ENCODE measurements at regions not wholly inside any gene's neighbourhood (a gene's known extent, or its start where the extent isn't known, plus 50 kb on each side); places are given as distances from the start of the nearest gene placed in this dataset.
"Not testable (repeated sequence)": the region's sequence is repeated elsewhere in the genome, so short reads cannot be mapped to it uniquely, and the experiment has no call there.

GRCh38 chr11:91047882-91048281, 825.0 kb upstream of the CHORDC1 start:
- DNase-seq (ENCODE audit: low read depth): no peak

GRCh38 chr11:91046261-91046660, 823.4 kb upstream of the CHORDC1 start:
- no peak for DNase-seq (ENCODE audit: low read depth)

GRCh38 chr11:91041626-91042025, 818.8 kb upstream of the CHORDC1 start:
- DNase-seq (ENCODE audit: low read depth): no peak

GRCh38 chr11:91023731-91024130, 800.9 kb upstream of the CHORDC1 start:
- no peak for DNase-seq (ENCODE audit: low read depth)

- no peak for DNase-seq (ENCODE audit: low read depth)
Measured at GRCh38 chr11:91011503-91011902, 788.7 kb upstream of the CHORDC1 start.

- DNase-seq (ENCODE audit: low read depth): no peak
Measured at GRCh38 chr11:91005458-91005857, 782.6 kb upstream of the CHORDC1 start.

GRCh38 chr11:90997241-90997640, 774.4 kb upstream of the CHORDC1 start:
- no peak for DNase-seq (ENCODE audit: low read depth)

- not testable (repeated sequence) for DNase-seq (ENCODE audit: low read depth)
Measured at GRCh38 chr11:90972159-90972558, 749.3 kb upstream of the CHORDC1 start.

GRCh38 chr11:90947930-90948329, 725.1 kb upstream of the CHORDC1 start:
- DNase-seq (ENCODE audit: low read depth): no peak

- no peak for DNase-seq (ENCODE audit: low read depth)
Measured at GRCh38 chr11:90930252-90930651, 707.4 kb upstream of the CHORDC1 start.

- DNase-seq (ENCODE audit: low read depth): no peak
Measured at GRCh38 chr11:90919332-90919731, 696.5 kb upstream of the CHORDC1 start.

GRCh38 chr11:90916706-90917105, 693.9 kb upstream of the CHORDC1 start:
- DNase-seq (ENCODE audit: low read depth): no peak

- DNase-seq (ENCODE audit: low read depth): no peak
Measured at GRCh38 chr11:90913131-90913668, 690.4 kb upstream of the CHORDC1 start.

- no peak for DNase-seq (ENCODE audit: low read depth)
Measured at GRCh38 chr11:90912631-90913030, 689.8 kb upstream of the CHORDC1 start.

GRCh38 chr11:90911192-90911591, 688.3 kb upstream of the CHORDC1 start:
- no peak for DNase-seq (ENCODE audit: low read depth)

- no peak for DNase-seq (ENCODE audit: low read depth)
Measured at GRCh38 chr11:90908074-90908473, 685.2 kb upstream of the CHORDC1 start.

- no peak for DNase-seq (ENCODE audit: low read depth)
Measured at GRCh38 chr11:90895850-90896249, 673.0 kb upstream of the CHORDC1 start.

- no peak for DNase-seq (ENCODE audit: low read depth)
Measured at GRCh38 chr11:90890347-90890746, 667.5 kb upstream of the CHORDC1 start.

GRCh38 chr11:90884181-90884580, 661.3 kb upstream of the CHORDC1 start:
- DNase-seq (ENCODE audit: low read depth): no peak

GRCh38 chr11:90874986-90875385, 652.1 kb upstream of the CHORDC1 start:
- no peak for DNase-seq (ENCODE audit: low read depth)

- no peak for DNase-seq (ENCODE audit: low read depth)
Measured at GRCh38 chr11:90874281-90874680, 651.4 kb upstream of the CHORDC1 start.

GRCh38 chr11:90867416-90867815, 644.6 kb upstream of the CHORDC1 start:
- no peak for DNase-seq (ENCODE audit: low read depth)

GRCh38 chr11:90856790-90857189, 633.9 kb upstream of the CHORDC1 start:
- no peak for DNase-seq (ENCODE audit: low read depth)

- no peak for DNase-seq (ENCODE audit: low read depth)
Measured at GRCh38 chr11:90855531-90855930, 632.7 kb upstream of the CHORDC1 start.

GRCh38 chr11:90851196-90851595, 628.3 kb upstream of the CHORDC1 start:
- DNase-seq (ENCODE audit: low read depth): no peak

All from RPMI7951 (cell line).